Hypothalamus (tissue), 51 donors: ENCODE measurements at regions not wholly inside any gene's neighbourhood (a gene's known extent, or its start where the extent isn't known, plus 50 kb on each side); places are given as distances from the start of the nearest gene placed in this dataset.

Experiments
- DNase-seq, 51 donors: peaks; one replicate each; lab custom pipeline; 2025; lab: John Stamatoyannopoulos, UW

DNA sequence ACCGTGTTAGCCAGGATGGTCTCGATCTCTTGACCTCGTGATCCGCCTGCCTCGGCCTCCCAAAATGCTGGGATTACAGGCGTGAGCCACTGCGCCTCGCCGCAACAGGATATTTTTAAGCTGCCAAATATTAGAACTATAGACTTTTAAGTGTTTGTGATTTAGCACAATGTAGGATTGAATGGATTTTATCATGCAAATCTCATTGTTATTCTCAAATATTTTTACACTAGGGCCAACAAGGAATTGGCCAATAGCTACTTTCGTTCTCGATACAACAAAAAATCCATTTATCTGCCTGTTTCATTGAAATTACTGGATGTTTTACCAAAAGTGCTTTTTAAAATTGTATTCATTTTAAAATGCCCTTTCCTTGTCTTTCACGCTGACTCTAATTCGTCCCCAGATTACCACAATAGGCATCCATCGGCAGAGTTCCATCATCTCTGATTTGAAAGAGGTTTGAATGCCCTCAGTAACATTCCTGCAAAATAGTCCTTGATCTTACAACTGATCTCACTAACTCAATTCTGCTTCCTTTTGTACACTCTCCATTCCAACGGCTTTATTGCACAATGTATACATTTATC is 99.6 kb upstream of the ROBO2 start:
- DNase-seq = no peak

- no peak for DNase-seq
These were observed 98.5 kb upstream of the ROBO2 start for GRCh38 chr3:76941376-76941775.

DNA sequence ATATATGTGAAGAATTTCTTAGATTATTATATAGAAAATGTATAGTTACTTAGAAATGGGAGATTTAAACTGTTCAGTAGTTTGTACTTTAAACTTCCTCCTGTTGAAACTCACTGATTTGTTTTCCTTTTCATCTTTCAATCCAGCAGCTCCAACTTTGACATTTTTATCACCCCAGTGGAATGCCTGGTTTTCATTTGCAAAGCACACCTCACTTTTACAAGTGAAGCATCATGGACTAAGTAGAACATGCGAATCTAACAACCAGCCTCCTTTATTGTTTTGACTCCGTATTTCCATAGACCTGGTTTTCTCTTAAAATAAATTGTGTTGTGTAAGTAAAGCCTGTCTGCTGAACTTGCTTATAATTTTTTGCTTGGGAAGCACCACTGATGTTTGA is 97.8 kb upstream of the ROBO2 start:
- no peak for DNase-seq

DNA sequence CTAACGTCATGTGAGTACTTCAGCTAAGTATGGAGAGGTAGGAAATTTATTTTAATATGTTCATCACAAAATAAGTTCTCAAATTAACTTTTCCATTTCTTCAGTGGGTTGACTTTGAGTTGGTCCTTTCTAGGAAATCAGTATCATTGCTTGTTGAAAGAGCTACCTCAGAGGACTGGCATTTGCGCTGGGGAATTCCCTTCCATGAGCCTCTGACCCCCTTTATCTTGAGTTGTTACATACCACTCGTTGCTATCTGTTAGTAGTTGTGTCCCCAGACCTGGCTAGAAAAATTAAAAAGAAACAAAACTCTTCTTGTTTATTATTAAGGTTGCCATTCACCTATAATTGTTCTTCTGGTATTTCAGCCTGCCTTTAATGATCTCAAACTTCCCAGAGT is 96.8 kb upstream of the ROBO2 start:
- no peak for DNase-seq

- DNase-seq = no peak
These were observed 96.2 kb upstream of the ROBO2 start for GRCh38 chr3:76943671-76944070.

DNA sequence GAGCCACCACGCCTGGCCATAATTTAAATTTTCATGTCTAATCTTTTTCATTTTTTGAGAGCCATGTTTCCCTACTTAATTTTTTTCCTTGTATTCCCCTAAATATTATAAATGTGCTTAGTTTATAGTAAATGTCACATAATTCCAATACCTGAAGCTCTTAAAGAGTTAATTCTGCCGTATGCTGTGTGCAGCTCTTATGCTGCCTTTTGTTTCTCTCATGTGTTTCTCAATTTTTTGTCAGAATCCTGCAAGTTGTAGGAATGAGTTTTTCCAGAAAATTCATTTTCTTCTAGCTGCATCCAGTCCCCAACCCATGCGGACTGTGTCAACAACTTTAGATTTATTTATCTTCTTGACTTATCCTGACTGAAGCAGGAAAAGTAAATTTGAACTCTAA is 90.9 kb upstream of the ROBO2 start:
- no peak for DNase-seq

DNA sequence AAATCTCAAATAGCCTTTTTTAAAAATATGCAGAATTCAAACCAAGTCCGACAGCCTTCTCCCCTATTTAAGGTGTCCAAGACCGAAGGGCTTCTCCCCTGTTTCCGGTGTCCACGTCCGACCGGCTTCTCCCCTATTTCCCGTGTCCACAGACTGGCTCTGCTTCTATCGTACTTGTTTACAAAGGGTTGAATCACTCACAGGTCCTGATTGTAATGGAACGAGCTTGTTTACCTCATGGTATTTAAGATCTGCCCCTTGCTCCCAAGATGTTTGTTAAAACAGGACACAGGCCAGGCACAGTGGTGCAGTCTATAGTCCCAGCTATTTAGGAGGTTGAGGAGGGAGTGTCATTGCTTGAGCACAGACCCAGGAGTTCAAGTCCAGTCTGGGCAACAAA is 90.4 kb upstream of the ROBO2 start:
- no peak for DNase-seq

DNA sequence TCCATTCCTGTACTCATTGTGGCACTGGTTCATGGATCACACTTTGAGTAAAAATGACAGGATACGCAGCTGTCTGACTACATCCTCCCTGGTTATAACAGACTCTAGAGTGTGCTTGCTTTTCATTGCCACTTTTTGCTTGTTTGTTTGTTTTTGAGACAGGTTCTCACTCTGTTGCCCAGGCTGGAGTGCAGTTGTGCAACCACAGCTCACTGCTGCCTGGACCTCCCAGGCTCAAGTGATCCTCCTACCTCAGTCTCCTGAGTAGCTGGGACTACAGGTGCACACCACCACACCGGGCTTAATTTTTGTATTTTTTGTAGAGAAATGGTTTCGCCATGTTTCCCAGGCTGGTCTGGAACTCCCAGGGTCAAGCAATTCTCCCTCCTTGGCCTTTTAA is 89.3 kb upstream of the ROBO2 start:
- no peak for DNase-seq

DNA sequence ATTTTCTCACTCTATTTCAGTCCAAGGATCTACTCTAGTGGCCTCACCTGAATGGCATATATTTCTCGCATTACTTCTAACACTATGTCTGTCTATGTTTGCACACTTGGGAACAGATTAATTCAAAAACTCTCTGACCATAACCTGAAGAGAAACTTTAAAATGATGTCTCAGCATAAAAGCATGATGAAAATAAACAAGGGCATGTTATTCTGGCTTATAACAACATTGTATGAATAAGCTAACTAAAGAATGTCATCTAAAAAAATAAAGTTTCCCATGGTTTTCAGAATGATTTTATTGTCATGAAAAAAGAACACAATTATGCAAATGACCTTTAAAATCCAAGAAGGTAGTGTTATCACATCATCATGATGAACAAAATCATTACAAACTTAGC is 85.5 kb upstream of the ROBO2 start:
- DNase-seq = no peak

DNA sequence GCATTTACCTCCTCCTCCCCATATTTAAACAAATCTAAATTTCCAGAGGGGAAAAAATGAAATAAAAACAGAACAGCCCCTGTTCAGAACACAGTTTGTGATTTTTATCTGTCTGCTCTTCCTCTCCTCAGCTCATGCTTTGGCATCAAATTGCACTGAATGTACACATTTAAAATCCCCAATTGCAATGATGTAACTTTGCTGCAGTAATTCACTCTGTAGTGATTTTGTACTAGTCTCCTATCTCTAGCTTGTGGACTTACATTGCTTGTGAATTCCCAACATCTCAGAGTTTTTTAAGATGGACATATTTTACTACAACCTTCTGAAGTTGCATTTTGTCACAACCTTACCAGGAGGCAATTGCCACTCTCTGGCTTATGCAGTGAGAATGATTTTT is 81.6 kb upstream of the ROBO2 start:
- no peak for DNase-seq

- DNase-seq = no peak
These were observed 81.0 kb upstream of the ROBO2 start for GRCh38 chr3:76958861-76959260.

- DNase-seq = no peak
These were observed 78.6 kb upstream of the ROBO2 start for GRCh38 chr3:76961284-76961683.

GRCh38 chr3:76965122-76965725 is 74.7 kb upstream of the ROBO2 start:
- no peak for DNase-seq

- no peak for DNase-seq
These were observed 70.4 kb upstream of the ROBO2 start for GRCh38 chr3:76969471-76969870.

GRCh38 chr3:76969996-76970615 is 69.8 kb upstream of the ROBO2 start:
- no peak for DNase-seq

DNA sequence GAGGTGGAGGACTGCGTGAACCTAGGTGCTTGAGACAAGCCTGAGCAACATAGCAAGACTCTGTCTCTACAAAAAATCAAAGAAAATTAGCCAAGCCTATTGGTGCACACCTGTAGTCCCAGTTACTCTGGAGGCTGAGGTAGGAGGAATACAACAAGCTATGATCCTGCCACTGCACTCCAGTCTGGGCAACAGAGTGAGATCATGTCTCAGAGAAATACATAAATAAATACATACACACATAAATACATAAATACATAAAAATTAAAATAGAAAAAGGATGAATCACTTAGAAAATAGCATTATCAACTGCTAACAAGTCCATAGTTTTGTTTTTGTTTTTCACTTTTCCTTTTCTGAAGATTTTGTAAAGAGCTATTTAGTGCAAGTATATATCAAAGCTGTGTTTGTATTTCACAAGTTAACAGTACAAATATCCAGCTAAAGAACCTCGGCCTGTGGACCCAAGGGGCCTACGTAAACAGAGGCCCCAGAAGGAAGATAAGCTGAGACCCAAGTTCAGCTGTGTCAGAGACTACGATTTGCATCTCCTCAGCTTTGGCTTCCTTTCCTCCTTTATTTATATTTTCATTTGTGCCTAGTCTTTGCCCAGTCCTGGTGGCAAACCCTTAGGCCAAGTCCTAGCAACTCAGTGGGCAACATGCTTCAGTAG is 67.1 kb upstream of the ROBO2 start:
- DNase-seq = no peak

DNA sequence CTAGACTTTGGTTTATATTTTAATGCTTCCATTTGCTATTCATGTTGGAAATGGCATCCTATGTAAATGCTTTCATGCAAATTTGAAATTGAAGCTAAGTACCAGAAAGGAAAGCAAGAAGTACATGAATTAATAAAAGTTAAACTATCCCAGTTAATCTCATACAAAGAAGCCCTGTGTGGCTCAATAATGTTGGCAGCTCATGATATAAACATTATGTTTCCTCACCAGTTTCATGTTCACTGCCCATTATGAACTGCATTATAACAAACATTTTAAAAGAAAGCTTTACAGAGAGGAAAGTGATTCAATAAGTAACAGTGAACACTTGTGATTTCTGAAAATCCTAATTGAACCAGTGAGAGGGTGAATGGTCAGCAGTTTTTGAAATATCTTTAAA is 62.9 kb upstream of the ROBO2 start:
- no peak for DNase-seq

DNA sequence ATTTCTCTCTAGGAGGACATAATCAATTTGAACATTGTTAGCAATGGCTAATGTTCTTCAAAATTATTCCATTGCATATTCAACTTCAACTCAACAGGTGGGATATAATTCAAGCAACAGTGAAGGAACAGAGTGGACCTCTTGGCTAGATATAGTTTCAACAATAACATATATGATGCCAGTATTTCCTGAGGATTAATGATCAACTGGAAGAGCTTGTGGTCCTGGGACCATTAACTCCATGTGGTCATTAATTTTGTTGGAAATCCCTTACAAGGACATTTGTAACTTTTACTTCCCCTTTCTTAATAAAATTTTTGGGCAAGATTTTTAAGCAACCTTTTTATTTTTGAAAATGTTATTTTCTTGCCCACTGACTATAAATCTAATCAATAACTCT is 54.3 kb upstream of the ROBO2 start:
- DNase-seq = no peak

- DNase-seq = no peak
These were observed 52.9 kb upstream of the ROBO2 start for GRCh38 chr3:76986876-76987474.
